ENCODE measurements at regions not wholly inside any gene's neighbourhood (a gene's known extent, or its start where the extent isn't known, plus 50 kb on each side); places are given as distances from the start of the nearest gene placed in this dataset.
"Not testable (repeated sequence)": the region's sequence is repeated elsewhere in the genome, so short reads cannot be mapped to it uniquely, and the experiment has no call there.

DNA sequence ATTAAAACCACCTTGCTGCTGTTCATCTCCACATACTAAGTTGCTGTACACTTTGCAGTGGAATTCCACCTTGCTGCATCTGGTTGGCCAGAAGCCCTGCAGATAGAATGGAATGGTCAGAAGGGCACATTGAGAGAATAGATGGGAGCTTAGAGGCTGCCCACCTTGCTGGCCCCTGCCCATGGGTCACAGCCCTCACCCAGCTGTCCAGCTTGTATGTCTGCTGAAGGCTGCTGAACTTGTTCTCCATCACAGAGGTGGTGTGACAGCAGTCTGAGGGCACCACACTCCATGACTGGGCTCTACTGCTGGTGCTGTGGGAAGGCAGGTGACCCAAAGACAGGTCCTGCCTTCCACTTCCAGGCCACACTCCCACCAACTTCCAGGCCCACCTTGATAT, 1755.4 kb downstream of the TP53TG3F start:
- no peak overlapping the region for H3K27ac ChIP-seq

DNA sequence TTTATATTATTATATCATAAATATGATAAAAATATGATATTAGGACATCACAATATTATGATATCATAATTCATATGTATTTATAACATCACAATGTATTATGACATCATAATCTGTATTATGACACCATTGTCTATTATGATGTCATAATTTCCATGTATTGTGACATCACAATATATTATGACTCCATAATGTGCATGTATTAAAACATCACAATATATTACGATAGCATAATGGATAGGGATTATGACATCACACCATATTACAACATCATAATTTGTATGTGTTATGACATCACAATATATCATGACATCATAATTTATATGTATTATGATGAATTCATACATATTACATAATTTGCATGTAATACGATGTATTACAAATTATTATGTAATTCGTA, 1755.9 kb downstream of the TP53TG3F start:
- no peak overlapping the region for H3K27ac ChIP-seq
- TF ChIP-seq, protein P1, sequence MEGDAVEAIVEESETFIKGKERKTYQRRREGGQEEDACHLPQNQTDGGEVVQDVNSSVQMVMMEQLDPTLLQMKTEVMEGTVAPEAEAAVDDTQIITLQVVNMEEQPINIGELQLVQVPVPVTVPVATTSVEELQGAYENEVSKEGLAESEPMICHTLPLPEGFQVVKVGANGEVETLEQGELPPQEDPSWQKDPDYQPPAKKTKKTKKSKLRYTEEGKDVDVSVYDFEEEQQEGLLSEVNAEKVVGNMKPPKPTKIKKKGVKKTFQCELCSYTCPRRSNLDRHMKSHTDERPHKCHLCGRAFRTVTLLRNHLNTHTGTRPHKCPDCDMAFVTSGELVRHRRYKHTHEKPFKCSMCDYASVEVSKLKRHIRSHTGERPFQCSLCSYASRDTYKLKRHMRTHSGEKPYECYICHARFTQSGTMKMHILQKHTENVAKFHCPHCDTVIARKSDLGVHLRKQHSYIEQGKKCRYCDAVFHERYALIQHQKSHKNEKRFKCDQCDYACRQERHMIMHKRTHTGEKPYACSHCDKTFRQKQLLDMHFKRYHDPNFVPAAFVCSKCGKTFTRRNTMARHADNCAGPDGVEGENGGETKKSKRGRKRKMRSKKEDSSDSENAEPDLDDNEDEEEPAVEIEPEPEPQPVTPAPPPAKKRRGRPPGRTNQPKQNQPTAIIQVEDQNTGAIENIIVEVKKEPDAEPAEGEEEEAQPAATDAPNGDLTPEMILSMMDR (conservative IDR thresholded peaks at IDR 0.05) = no peak

More for the DNA sequence above, 1755.4 kb downstream of the TP53TG3F start:
- TF ChIP-seq, protein P1 (conservative IDR thresholded peaks at IDR 0.05) = no peak

DNA sequence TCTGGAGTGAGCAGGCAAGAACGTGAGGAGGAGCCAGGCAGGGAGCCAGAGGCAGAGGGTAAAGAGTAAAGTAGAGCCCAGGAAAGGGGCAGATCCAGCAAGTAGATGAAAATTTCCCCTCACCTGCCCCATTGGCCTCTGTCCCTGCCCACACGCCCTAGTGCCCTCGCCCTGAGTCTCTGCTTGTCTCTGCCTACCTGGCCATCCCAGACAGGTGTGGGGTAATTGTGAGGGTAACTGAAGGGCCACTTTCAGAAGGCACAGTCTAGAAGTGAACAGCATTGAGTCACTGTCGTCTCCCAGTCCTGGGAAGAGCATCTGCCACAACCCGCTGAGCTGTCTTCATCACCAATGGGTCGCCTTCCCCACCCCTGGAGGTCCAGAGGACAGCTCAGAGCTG, 1756.8 kb downstream of the TP53TG3F start:
- H3K27ac ChIP-seq = not testable (repeated sequence)

DNA sequence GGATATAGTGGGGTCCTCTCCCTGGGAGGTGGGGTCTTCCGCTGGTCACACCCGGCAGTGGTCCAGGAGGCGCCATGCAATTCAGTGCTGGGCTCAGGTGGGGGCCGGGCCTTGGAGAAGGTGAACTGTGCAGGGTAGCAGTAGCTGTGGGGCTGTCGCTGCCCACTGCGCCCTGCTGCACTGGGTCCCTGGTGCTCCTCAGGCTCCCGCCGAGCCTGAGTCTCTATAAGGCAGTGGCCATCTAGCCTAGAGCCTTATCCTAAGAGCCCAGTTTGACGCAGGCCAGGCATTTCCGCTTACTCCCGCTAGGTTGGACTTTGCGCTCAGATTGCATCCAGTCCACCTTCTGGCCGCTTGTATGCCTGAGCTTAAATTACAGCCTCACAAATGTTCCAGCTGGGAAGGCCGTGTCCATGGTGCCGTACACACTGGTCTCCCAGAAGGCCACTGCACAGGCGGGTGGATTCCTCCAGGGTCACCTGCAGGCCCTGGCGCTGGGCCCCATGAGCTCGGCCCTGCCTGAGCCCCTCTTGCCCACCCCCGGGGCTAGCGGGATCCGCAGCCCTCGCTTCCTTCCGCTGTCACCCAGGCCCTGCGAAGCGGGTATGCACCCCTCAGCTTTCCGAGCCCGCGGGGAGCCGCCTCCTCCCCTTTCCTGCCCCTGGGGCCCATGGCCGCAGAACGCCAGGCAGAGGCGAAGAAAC, 1762.2 kb downstream of the TP53TG3F start:
- H3K27ac ChIP-seq = no peak overlapping the region
- TF ChIP-seq, protein P1 (conservative IDR thresholded peaks at IDR 0.05) = no peak

DNA sequence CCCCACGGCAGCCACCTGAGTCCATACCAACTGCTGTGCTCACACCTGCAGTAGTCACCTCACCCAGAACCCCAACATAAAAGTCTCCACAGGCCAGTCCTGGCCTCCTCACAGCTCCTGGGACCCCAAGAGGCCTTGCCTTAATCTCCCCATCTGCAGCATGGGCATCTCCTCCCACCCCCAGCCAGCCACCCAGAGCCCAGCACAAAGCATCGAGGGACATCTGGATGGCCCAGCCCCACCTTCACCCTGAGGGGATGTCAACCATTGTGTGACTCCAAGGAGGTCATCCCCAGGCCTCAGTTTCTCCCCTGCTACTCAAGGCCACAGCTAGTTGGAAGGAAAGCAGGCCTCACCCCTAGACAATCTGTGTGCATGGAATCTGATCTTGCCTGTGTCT, 1775.3 kb downstream of the TP53TG3F start:
- H3K27ac ChIP-seq = no peak overlapping the region
- TF ChIP-seq, protein P1 (conservative IDR thresholded peaks at IDR 0.05) = no peak

DNA sequence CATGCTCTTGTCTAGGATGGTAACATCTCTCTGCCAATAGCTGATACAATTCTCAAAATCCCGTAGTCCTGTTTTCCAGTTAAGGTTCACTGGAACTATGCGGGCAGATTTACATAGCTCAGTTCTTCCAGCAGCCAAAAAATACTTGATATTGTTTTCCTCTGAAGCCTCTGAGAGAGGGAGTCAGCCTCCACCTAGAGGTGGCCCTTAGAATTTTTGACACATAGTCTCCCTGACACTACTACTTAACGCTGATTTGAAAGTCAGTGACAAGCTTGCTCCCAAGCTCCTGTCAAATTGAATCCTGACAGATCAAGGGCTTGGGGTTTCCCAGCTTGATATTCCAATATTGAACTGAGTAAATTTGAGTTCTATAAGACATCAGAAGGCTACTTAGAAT, 1780.1 kb downstream of the TP53TG3F start:
- no peak overlapping the region for H3K27ac ChIP-seq
- TF ChIP-seq, protein P1 (conservative IDR thresholded peaks at IDR 0.05) = no peak

DNA sequence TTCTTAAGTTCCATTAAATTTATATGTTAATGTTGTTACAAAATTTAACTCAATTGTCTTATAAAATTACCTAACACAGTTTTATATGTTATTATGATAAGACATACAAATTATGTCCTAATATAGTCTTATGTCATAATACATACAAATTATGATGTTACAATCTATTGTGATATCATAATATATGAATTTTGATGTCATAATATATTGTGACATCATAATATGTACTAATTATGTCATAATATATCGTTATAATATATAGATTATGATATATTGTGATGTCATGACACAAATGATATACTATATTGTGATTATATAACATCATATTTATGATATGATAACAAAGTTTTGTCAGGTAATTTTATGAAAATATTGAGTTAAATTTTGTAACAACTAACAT, 1789.6 kb downstream of the TP53TG3F start:
- TF ChIP-seq, protein P1 (conservative IDR thresholded peaks at IDR 0.05) = no peak
- H3K27ac ChIP-seq = no peak overlapping the region

DNA sequence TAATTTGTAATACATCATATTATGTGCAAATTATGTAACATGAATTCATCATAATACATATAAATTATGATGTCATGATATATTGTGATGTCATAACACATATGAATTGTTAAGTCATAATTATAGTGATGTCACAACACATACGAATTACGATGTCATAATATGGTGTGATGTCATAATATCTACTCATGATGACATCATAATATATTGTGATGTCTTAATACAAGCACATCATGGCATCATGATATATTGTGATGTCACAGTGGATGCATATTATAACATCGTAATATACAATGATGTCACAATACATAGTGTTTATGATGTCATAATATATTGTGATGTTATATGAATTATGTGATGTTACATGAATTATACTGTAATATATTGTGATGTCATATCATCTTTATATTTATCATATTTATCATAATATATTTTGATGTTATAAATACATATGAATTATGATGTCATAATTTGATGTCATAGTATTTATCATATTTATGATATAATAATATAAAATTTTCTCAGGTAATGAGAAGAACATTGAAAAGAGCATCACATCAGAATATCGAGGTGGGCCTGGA, 1793.0 kb downstream of the TP53TG3F start:
- TF ChIP-seq, protein P1 (conservative IDR thresholded peaks at IDR 0.05) = no peak
- H3K27ac ChIP-seq = no peak overlapping the region

Data from VCaP (cell line).